ENCODE measurements at regions not wholly inside any gene's neighbourhood (a gene's known extent, or its start where the extent isn't known, plus 50 kb on each side); places are given as distances from the start of the nearest gene placed in this dataset.

DNA sequence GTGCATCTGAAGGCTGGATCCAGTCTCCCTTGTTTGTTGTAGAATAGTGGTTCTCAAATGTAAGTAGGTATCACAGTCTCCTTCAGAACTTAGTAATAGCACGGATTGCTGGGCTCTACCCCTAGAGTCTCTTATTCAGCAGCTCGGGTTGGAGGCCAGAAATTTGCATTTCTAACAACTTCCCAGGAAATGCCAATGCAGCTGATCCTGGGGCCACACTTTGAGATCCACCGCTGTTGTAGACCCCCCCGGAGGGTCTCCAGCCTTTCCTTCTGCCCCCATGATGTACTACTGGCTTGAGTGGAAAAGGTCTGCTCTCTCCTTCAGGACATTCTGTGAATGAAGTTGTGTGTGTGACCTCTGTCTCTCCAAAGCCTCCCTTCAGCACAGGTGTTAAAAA is 153.8 kb upstream of the CTNNB1 start:
- ChIA-PET POLR2A (interaction anchor here (0.6 to 1.0 kb wide), 4 partner anchors 12 to 1772 kb away, joined by 3 to 4 read pairs (median 3); no protein-coding TSS in a partner anchor), CTCF (ENCODE audit: low intra/inter-chr PET ratio) (no interaction called here)
- H4K20me1 ChIP-seq (replicated peaks; ENCODE audit: control insufficient read depth, insufficient read depth, low read length): no peaks in the 10 kb centered on the region
- H3K4me3 ChIP-seq: no peak overlapping the region
- no peaks in the 10 kb centered on the region for H3K9me1 ChIP-seq (ENCODE audit: control insufficient read depth, insufficient read depth, low read length)
- H3K27me3 ChIP-seq (ENCODE audit: control insufficient read depth in 2 of 2, insufficient read depth in 2 of 2, low read length in 2 of 2): peaks cover 4 to 16% of the 10 kb centered on the region in 2 experiments; a peak in 4 of 5 replicates
- no peaks in the 10 kb centered on the region for H3K36me3 ChIP-seq (ENCODE audit: control insufficient read depth, insufficient read depth, low read length)
- BruUV-seq (replicated peaks): no TSS peak
- H2AFZ ChIP-seq (ENCODE audit: low read depth, low read length): no peak overlapping the region
- intact Hi-C loops (cut with micrococcal nuclease) (no loop called here), in situ Hi-C loops (cut with MboI) (no loop called here)
- WGBS (ENCODE audit: insufficient coverage, low coverage, missing lambda C conversion rate): 0% methylated on average over 4 of the region's 4 CpGs
- H3K4me1 ChIP-seq (replicated peaks in 1 of 2; ENCODE audit: control insufficient read depth in 2 of 2, insufficient read depth in 2 of 2, low read length in 2 of 2): peaks cover 0 to 5% of the 10 kb centered on the region in 2 experiments; a peak in 2 of 5 replicates
- H3K9ac ChIP-seq (ENCODE audit: insufficient read depth in 1 of 2, low read depth in 2 of 2, low read length in 2 of 2): no peak overlapping the region
- no peak overlapping the region for H3K4me2 ChIP-seq (ENCODE audit: insufficient read depth, low read length)
- ATAC-seq (no peak), FAIRE-seq (no peak), DNase-seq (ENCODE audit: extremely low read depth in 1 of 4, low spot score in 3 of 4) (no peak)
- no peaks in the 10 kb centered on the region for H3K9me3 ChIP-seq (replicated peaks; ENCODE audit: control insufficient read depth, insufficient read depth, low read depth, low read length)
- no peak overlapping the region for H3K27ac ChIP-seq (ENCODE audit: extremely low read depth, low read depth, low read length)
- H3K79me2 ChIP-seq (ENCODE audit: control insufficient read depth, insufficient read depth, low read length): no peaks in the 10 kb centered on the region
- no peak for TF ChIP-seq UBTF (IDR thresholded peaks at IDR 0.05; ENCODE audit: borderline replicate concordance in 1 of 2, low read depth in 2 of 2, low read length in 2 of 2)

- H3K9me3 ChIP-seq (replicated peaks; ENCODE audit: control insufficient read depth, insufficient read depth, low read depth, low read length): no peaks in the 10 kb centered on the region
- H3K27me3 ChIP-seq (ENCODE audit: control insufficient read depth in 2 of 2, insufficient read depth in 2 of 2, low read length in 2 of 2): no peaks in the 10 kb centered on the region
- H4K20me1 ChIP-seq (replicated peaks; ENCODE audit: control insufficient read depth, insufficient read depth, low read length): no peaks in the 10 kb centered on the region
- intact Hi-C loops (cut with micrococcal nuclease) (no loop called here), in situ Hi-C loops (cut with MboI) (no loop called here)
- no peaks in the 10 kb centered on the region for H3K79me2 ChIP-seq (ENCODE audit: control insufficient read depth, insufficient read depth, low read length)
- H3K36me3 ChIP-seq (ENCODE audit: control insufficient read depth, insufficient read depth, low read length): no peaks in the 10 kb centered on the region
- no peak overlapping the region for H3K9ac ChIP-seq (ENCODE audit: insufficient read depth in 1 of 2, low read depth in 2 of 2, low read length in 2 of 2)
- no peak for DNase-seq (ENCODE audit: extremely low read depth in 1 of 4, low spot score in 3 of 4)
- WGBS (ENCODE audit: insufficient coverage, low coverage, missing lambda C conversion rate): 0% methylated on average over 4 of the region's 4 CpGs
- H3K9me1 ChIP-seq (ENCODE audit: control insufficient read depth, insufficient read depth, low read length): no peaks in the 10 kb centered on the region
- POLR2A ChIA-PET: no interaction called here
- no peak overlapping the region for H3K4me3 ChIP-seq
- no peak overlapping the region for H2AFZ ChIP-seq (ENCODE audit: low read depth, low read length)
- no peak for ATAC-seq
- BruUV-seq (replicated peaks): no TSS peak
- no peaks in the 10 kb centered on the region; a peak in 1 of 5 replicates for H3K4me1 ChIP-seq (replicated peaks in 1 of 2; ENCODE audit: control insufficient read depth in 2 of 2, insufficient read depth in 2 of 2, low read length in 2 of 2)
- CTCF ChIA-PET (ENCODE audit: low intra/inter-chr PET ratio): no interaction called here
- FAIRE-seq: no peak
- H3K4me2 ChIP-seq (ENCODE audit: insufficient read depth, low read length): no peak overlapping the region
- no peak overlapping the region for H3K27ac ChIP-seq (ENCODE audit: extremely low read depth, low read depth, low read length)
- no peak for TF ChIP-seq RBM25 (IDR thresholded peaks at IDR 0.05; ENCODE audit: low read depth, low read length, severe bottlenecking)
- TF ChIP-seq, protein P1, sequence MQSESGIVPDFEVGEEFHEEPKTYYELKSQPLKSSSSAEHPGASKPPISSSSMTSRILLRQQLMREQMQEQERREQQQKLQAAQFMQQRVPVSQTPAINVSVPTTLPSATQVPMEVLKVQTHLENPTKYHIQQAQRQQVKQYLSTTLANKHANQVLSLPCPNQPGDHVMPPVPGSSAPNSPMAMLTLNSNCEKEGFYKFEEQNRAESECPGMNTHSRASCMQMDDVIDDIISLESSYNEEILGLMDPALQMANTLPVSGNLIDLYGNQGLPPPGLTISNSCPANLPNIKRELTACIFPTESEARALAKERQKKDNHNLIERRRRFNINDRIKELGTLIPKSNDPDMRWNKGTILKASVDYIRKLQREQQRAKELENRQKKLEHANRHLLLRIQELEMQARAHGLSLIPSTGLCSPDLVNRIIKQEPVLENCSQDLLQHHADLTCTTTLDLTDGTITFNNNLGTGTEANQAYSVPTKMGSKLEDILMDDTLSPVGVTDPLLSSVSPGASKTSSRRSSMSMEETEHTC (IDR thresholded peaks at IDR 0.05): no peak
- no peak for TF ChIP-seq ZNF707 (CRISPR knock-in tag; conservative IDR thresholded peaks at IDR 0.05)
- TF ChIP-seq ZNF124 (CRISPR knock-in tag; IDR thresholded peaks at IDR 0.05): no peak
- no peak for TF ChIP-seq TAF9B (IDR thresholded peaks at IDR 0.05; ENCODE audit: partially characterized antibody)
- TF ChIP-seq DPF2 (IDR thresholded peaks at IDR 0.05): no peak
- TF ChIP-seq IRF2 (CRISPR knock-in tag; IDR thresholded peaks at IDR 0.05): no peak
- no peak for TF ChIP-seq NR4A1 (CRISPR knock-in tag; IDR thresholded peaks at IDR 0.05)
- no peak for TF ChIP-seq NR4A1 (tag; IDR thresholded peaks at IDR 0.05)
- no peak for TF ChIP-seq HLTF (IDR thresholded peaks at IDR 0.05)
- no peak for TF ChIP-seq ZKSCAN3 (CRISPR knock-in tag; IDR thresholded peaks at IDR 0.05)
- TF ChIP-seq NKRF (IDR thresholded peaks at IDR 0.05; ENCODE audit: borderline replicate concordance): no peak
These were observed 149.2 kb upstream of the CTNNB1 start for GRCh38 chr3:41050144-41050543.
